Parathyroid adenoma (tissue), 2 donors: ENCODE measurements at regions not wholly inside any gene's neighbourhood (a gene's known extent, or its start where the extent isn't known, plus 50 kb on each side); places are given as distances from the start of the nearest gene placed in this dataset.

Source experiments
- H2AFZ ChIP-seq: fragments of 300-600 bp; sonication (generic); one replicate; pipeline ENCODE4 v1.7.0; 2017; ENCODE audit warnings: antibody characterized with exemption, mild to moderate bottlenecking
- H3K27ac ChIP-seq: fragments of 300-600 bp; sonication (generic); one replicate; pipeline ENCODE4 v1.7.0; 2017
- H3K27me3 ChIP-seq: fragments of 300-600 bp; sonication (generic); one replicate; pipeline ENCODE4 v1.7.0; 2017; ENCODE audit warnings: low read length; ENCODE audit not compliant: control insufficient read depth, insufficient read depth
- H3K36me3 ChIP-seq: fragments of 300-600 bp; sonication (generic); one replicate; pipeline ENCODE4 v1.7.0; 2017; ENCODE audit warnings: low read length; ENCODE audit not compliant: control insufficient read depth, insufficient read depth
- H3K4me1 ChIP-seq: fragments of 300-600 bp; sonication (generic); one replicate; pipeline ENCODE4 v1.7.0; 2017; ENCODE audit warnings: control low read depth
- H3K4me2 ChIP-seq: fragments of 300-600 bp; sonication (generic); one replicate; pipeline ENCODE4 v1.7.0; 2017; ENCODE audit warnings: low read length
- H3K4me3 ChIP-seq: fragments of 300-600 bp; sonication (generic); one replicate; pipeline ENCODE4 v1.7.0; 2017; ENCODE audit warnings: low read depth, low read length
- H3K79me2 ChIP-seq: fragments of 300-600 bp; sonication (generic); one replicate; pipeline ENCODE4 v1.7.0; 2017; ENCODE audit warnings: control low read depth
- H3K9ac ChIP-seq: fragments of 300-600 bp; sonication (generic); one replicate; pipeline ENCODE4 v1.7.0; 2017; ENCODE audit warnings: mild to moderate bottlenecking
- H3K9me3 ChIP-seq: fragments of 300-600 bp; sonication (generic); one replicate; pipeline ENCODE4 v1.7.0; 2017; ENCODE audit warnings: low read length; ENCODE audit not compliant: control insufficient read depth
- TF ChIP-seq, protein P1 (sequence below): fragments of 300-600 bp; sonication (generic); IDR thresholded peaks from one replicate; pipeline ENCODE4 v1.7.0; 2017; ENCODE audit warnings: antibody characterized with exemption, mild to moderate bottlenecking
- donor health status: primary hyperparathyroidism.

DNA sequence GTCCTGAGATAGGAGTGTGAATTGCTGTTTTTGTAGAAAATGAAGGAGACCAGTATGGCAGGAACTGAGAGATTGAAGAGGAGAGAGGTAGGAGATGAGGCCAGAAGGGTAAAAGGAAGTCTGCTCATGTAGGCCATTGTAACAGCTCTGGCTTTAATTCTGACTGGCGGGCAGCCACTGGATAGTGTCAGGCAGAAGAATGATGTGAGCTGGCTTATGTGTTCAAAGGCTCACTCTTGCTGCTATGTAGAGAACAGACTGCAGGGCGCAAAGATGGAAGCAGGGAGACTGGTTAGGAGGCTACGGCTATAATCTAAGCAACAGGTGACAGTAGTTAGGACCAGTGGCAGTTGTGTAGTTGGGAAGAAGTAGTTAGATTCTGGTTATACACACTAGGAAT is 160.2 kb upstream of the FGF13 start:
- no peak overlapping the region for H3K4me2 ChIP-seq
- H3K27me3 ChIP-seq: no peaks in the 10 kb centered on the region
- H3K27ac ChIP-seq: no peak overlapping the region
- no peaks in the 10 kb centered on the region for H3K9me3 ChIP-seq
- no peaks in the 10 kb centered on the region for H3K36me3 ChIP-seq
- no peaks in the 10 kb centered on the region for H3K79me2 ChIP-seq
- H3K4me3 ChIP-seq: no peak overlapping the region
- no peaks in the 10 kb centered on the region for H3K4me1 ChIP-seq
- no peak overlapping the region for H3K9ac ChIP-seq
- TF ChIP-seq, protein P1, sequence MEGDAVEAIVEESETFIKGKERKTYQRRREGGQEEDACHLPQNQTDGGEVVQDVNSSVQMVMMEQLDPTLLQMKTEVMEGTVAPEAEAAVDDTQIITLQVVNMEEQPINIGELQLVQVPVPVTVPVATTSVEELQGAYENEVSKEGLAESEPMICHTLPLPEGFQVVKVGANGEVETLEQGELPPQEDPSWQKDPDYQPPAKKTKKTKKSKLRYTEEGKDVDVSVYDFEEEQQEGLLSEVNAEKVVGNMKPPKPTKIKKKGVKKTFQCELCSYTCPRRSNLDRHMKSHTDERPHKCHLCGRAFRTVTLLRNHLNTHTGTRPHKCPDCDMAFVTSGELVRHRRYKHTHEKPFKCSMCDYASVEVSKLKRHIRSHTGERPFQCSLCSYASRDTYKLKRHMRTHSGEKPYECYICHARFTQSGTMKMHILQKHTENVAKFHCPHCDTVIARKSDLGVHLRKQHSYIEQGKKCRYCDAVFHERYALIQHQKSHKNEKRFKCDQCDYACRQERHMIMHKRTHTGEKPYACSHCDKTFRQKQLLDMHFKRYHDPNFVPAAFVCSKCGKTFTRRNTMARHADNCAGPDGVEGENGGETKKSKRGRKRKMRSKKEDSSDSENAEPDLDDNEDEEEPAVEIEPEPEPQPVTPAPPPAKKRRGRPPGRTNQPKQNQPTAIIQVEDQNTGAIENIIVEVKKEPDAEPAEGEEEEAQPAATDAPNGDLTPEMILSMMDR: no peak
- H2AFZ ChIP-seq: no peak overlapping the region

DNA sequence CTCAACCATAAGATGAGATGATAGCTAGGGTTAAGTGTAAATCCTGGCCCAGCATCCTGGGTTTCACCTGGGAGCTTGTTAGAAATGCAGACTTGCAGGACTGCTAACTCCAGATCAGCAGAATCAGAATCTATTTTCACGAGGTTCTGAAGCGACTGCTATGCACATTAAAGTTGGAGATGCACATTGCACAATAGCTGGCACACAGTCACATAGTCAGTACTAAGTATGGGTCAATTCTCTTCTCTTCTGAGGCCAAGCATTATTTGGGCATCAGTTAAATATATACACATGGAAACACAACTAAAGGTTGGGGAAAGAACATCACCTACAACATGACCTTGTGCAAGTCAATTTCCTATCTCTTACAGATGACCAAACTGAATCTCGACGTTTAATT is 155.1 kb upstream of the FGF13 start:
- H3K27ac ChIP-seq: no peak overlapping the region
- H3K4me1 ChIP-seq: no peaks in the 10 kb centered on the region
- H3K79me2 ChIP-seq: no peaks in the 10 kb centered on the region
- TF ChIP-seq, protein P1: no peak
- no peak overlapping the region for H3K4me2 ChIP-seq
- H3K4me3 ChIP-seq: no peak overlapping the region
- H3K9me3 ChIP-seq: no peaks in the 10 kb centered on the region
- H3K9ac ChIP-seq: no peak overlapping the region
- H3K36me3 ChIP-seq: no peaks in the 10 kb centered on the region
- H2AFZ ChIP-seq: no peak overlapping the region
- no peaks in the 10 kb centered on the region for H3K27me3 ChIP-seq

DNA sequence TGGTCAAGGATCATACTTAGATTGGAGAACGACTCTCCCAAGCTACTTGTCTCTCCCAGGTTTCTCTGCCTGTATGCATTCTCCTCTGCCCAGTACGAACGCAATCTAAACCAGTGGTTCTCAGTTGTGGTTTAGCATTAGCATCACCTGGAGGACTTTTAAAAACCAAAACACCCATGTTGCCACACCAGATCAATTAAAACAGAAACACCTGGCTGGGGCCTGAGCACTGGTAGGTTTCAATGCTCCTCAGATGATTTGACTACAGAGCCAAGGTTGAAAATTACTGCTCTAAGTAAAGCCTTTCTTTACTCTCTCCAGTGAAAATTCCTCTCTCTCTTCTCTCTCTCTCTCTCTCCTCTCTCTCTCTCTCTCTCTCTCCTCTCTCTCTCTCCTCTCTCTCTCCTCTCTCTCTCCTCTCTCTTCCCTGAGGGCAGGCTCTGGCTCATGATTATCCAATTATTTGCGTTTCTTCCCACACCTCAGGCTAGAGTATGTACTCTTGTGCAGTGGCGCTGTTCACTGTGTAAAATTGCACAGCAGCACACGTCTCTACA is 153.7 kb upstream of the FGF13 start:
- no peaks in the 10 kb centered on the region for H3K27me3 ChIP-seq
- H3K79me2 ChIP-seq: no peaks in the 10 kb centered on the region
- H3K4me2 ChIP-seq: no peak overlapping the region
- H2AFZ ChIP-seq: no peak overlapping the region
- H3K9me3 ChIP-seq: no peaks in the 10 kb centered on the region
- no peak overlapping the region for H3K9ac ChIP-seq
- no peaks in the 10 kb centered on the region for H3K36me3 ChIP-seq
- TF ChIP-seq, protein P1: no peak
- no peaks in the 10 kb centered on the region for H3K4me1 ChIP-seq
- H3K4me3 ChIP-seq: no peak overlapping the region
- H3K27ac ChIP-seq: no peak overlapping the region

DNA sequence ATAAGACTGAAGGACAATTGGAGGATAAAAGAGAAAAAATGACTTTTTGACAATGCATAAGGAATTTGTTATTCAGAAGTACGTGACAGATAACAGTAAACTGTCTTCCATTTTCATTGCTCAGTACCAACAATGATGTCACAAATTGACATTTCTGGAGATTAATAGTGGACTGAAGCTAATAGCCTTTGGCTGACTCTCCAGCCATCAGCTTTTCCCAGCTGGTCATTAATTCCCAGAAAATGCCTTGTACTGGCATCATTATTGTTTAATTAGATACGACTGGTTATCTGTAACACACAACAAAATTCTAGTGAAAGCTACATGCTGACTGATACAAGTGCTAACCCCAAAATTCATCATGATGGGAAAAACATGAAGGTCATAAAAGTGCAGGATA is 147.9 kb upstream of the FGF13 start:
- no peak overlapping the region for H3K4me2 ChIP-seq
- no peaks in the 10 kb centered on the region for H3K4me1 ChIP-seq
- no peaks in the 10 kb centered on the region for H3K9me3 ChIP-seq
- H3K27me3 ChIP-seq: no peaks in the 10 kb centered on the region
- TF ChIP-seq, protein P1: no peak
- no peak overlapping the region for H2AFZ ChIP-seq
- H3K4me3 ChIP-seq: no peak overlapping the region
- no peak overlapping the region for H3K9ac ChIP-seq
- H3K36me3 ChIP-seq: no peaks in the 10 kb centered on the region
- no peaks in the 10 kb centered on the region for H3K79me2 ChIP-seq
- H3K27ac ChIP-seq: no peak overlapping the region

DNA sequence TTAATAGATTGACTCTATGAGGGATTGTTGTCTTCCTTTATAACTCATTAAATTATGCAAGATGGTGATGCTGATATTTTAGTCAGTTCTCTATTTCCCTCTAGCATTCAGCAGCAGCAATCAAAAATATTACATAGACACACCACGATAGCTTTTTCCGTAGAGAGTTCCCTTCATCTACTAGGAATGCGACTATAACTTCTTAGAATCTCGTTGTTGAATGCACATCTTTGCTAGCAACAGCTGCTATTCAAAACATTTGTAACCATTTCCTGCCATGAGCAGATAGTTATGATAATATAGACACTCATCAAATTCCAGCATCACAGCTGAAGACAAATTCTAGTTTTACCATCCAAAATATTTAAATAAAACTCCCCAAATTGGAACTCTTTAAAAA is 147.4 kb upstream of the FGF13 start:
- Histone ChIP-seq H3K4me2 (no peak overlapping the region), H3K79me2 (no peaks in the 10 kb centered on the region), H3K4me1 (no peaks in the 10 kb centered on the region), H3K27ac (no peak overlapping the region), H3K9ac (no peak overlapping the region), H3K4me3 (no peak overlapping the region), H3K27me3 (no peaks in the 10 kb centered on the region), H3K9me3 (no peaks in the 10 kb centered on the region), H2AFZ (no peak overlapping the region), H3K36me3 (no peaks in the 10 kb centered on the region)
- TF ChIP-seq, protein P1: no peak
